ENCODE measurements at regions not wholly inside any gene's neighbourhood (a gene's known extent, or its start where the extent isn't known, plus 50 kb on each side); places are given as distances from the start of the nearest gene placed in this dataset.

- no peak for DNase-seq (ENCODE audit: extremely low read depth in 1 of 2, low read depth in 1 of 2)
These were observed 553.4 kb upstream of the KLF12 start for GRCh38 chr13:74687442-74688182.

GRCh38 chr13:74683411-74683810 lies 549.2 kb upstream of the KLF12 start:
- no peak for DNase-seq (ENCODE audit: extremely low read depth in 1 of 2, low read depth in 1 of 2)

- no peak for DNase-seq (ENCODE audit: extremely low read depth in 1 of 2, low read depth in 1 of 2)
These were observed 548.5 kb upstream of the KLF12 start for GRCh38 chr13:74682746-74683145.

- DNase-seq (ENCODE audit: extremely low read depth in 1 of 2, low read depth in 1 of 2) = no peak
These were observed 547.7 kb upstream of the KLF12 start for GRCh38 chr13:74681891-74682290.

- no peak for DNase-seq (ENCODE audit: extremely low read depth in 1 of 2, low read depth in 1 of 2)
These were observed 544.2 kb upstream of the KLF12 start for GRCh38 chr13:74678308-74678965.

- DNase-seq (ENCODE audit: extremely low read depth in 1 of 2, low read depth in 1 of 2) = no peak
These were observed 541.8 kb upstream of the KLF12 start for GRCh38 chr13:74675972-74676371.

- DNase-seq (ENCODE audit: extremely low read depth in 1 of 2, low read depth in 1 of 2) = no peak
These were observed 541.0 kb upstream of the KLF12 start for GRCh38 chr13:74675182-74675581.

- DNase-seq (ENCODE audit: extremely low read depth in 1 of 2, low read depth in 1 of 2) = no peak
These were observed 540.5 kb upstream of the KLF12 start for GRCh38 chr13:74674720-74675119.

- no peak for DNase-seq (ENCODE audit: extremely low read depth in 1 of 2, low read depth in 1 of 2)
These were observed 534.9 kb upstream of the KLF12 start for GRCh38 chr13:74669149-74669548.

GRCh38 chr13:74667656-74668203 lies 533.5 kb upstream of the KLF12 start:
- no peak for DNase-seq (ENCODE audit: extremely low read depth in 1 of 2, low read depth in 1 of 2)

- no peak for DNase-seq (ENCODE audit: extremely low read depth in 1 of 2, low read depth in 1 of 2)
These were observed 528.7 kb upstream of the KLF12 start for GRCh38 chr13:74662905-74663304.

- no peak for DNase-seq (ENCODE audit: extremely low read depth in 1 of 2, low read depth in 1 of 2)
These were observed 527.6 kb upstream of the KLF12 start for GRCh38 chr13:74661851-74662250.

GRCh38 chr13:74657765-74658164 lies 523.6 kb upstream of the KLF12 start:
- DNase-seq (ENCODE audit: extremely low read depth in 1 of 2, low read depth in 1 of 2) = no peak

- DNase-seq (ENCODE audit: extremely low read depth in 1 of 2, low read depth in 1 of 2) = no peak
These were observed 516.9 kb upstream of the KLF12 start for GRCh38 chr13:74651121-74651520.

GRCh38 chr13:74647991-74648390 lies 513.8 kb upstream of the KLF12 start:
- no peak for DNase-seq (ENCODE audit: extremely low read depth in 1 of 2, low read depth in 1 of 2)

GRCh38 chr13:74647211-74647610 lies 513.0 kb upstream of the KLF12 start:
- DNase-seq (ENCODE audit: extremely low read depth in 1 of 2, low read depth in 1 of 2) = no peak

GRCh38 chr13:74646091-74646490 lies 511.9 kb upstream of the KLF12 start:
- DNase-seq (ENCODE audit: extremely low read depth in 1 of 2, low read depth in 1 of 2) = no peak

- DNase-seq (ENCODE audit: extremely low read depth in 1 of 2, low read depth in 1 of 2) = no peak
These were observed 511.4 kb upstream of the KLF12 start for GRCh38 chr13:74645586-74645985.

- DNase-seq (ENCODE audit: extremely low read depth in 1 of 2, low read depth in 1 of 2) = no peak
These were observed 510.0 kb upstream of the KLF12 start for GRCh38 chr13:74644229-74644628.

- DNase-seq (ENCODE audit: extremely low read depth in 1 of 2, low read depth in 1 of 2) = no peak
These were observed 507.4 kb upstream of the KLF12 start for GRCh38 chr13:74641586-74641985.

- DNase-seq (ENCODE audit: extremely low read depth in 1 of 2, low read depth in 1 of 2) = no peak
These were observed 499.5 kb upstream of the KLF12 start for GRCh38 chr13:74633734-74634133.

GRCh38 chr13:74629985-74630384 lies 495.8 kb upstream of the KLF12 start:
- DNase-seq (ENCODE audit: extremely low read depth in 1 of 2, low read depth in 1 of 2) = no peak

All from activated CD8-positive, alpha-beta memory T cell treated with anti-CD3 and anti-CD28 coated beads for 1 hour (primary cell).